GM23248 (cell line): ENCODE measurements at regions not wholly inside any gene's neighbourhood (a gene's known extent, or its start where the extent isn't known, plus 50 kb on each side); places are given as distances from the start of the nearest gene placed in this dataset.

Source experiments
- EZH2 ChIP-seq: fragments of 200-600 bp; sonication (generic); IDR thresholded peaks from 2 replicates; pipeline ENCODE4 v1.6.1; 2018; ENCODE audit warnings: antibody characterized with exemption, mild to moderate bottlenecking; ENCODE audit not compliant: insufficient read depth, poor library complexity, severe bottlenecking
- EZH2phosphoT487 ChIP-seq: fragments of 200-600 bp; sonication (generic); IDR thresholded peaks from 2 replicates; pipeline ENCODE4 v1.6.1; 2018; ENCODE audit warnings: antibody characterized with exemption, moderate library complexity, mild to moderate bottlenecking, low read depth; ENCODE audit not compliant: insufficient read depth

DNA sequence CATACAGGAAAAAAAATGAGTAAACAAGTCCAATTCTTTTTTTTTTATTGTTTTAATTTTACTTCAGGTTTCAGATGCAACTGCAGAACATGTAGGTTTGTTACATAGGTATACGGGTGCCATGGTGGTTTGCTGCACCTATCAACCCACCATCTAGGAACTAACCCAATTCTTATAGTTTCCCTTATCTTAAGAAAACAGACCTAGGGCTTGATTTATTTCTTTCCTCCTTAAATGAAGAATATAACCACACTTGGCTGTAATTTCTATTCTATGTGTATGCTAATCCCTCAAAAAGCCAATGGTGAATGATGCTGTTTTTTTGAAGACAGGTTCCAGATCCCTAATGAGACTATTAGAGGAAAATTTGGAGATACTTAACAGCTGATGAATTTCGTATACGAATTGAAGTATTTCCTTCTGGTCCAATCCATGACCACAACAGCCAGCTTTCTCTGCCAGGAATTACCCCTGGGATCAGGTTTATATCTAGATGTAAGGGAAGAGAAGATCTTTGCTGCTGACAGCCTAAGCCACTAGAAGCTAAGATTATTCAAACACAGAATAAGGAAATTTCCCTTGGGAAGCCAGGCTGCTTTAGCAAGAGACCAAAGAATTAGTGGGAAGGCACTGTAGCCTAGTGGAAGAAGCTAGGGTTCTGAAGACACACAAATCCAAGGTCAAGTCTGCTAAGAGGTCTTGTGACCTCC lies 115.8 kb downstream of the INHBA start:
- TF ChIP-seq EZH2: no peak
- TF ChIP-seq EZH2phosphoT487: no peak
